ENCODE measurements at regions not wholly inside any gene's neighbourhood (a gene's known extent, or its start where the extent isn't known, plus 50 kb on each side); places are given as distances from the start of the nearest gene placed in this dataset.

- Histone ChIP-seq H3K4me1 (no peaks in the 10 kb centered on the region), H3K4me3 (ENCODE audit: low read depth, low read length) (no peak overlapping the region), H3K9me3 (no peaks in the 10 kb centered on the region), H3K27me3 (no peaks in the 10 kb centered on the region), H3K36me3 (no peaks in the 10 kb centered on the region)
- TF ChIP-seq, protein P1, sequence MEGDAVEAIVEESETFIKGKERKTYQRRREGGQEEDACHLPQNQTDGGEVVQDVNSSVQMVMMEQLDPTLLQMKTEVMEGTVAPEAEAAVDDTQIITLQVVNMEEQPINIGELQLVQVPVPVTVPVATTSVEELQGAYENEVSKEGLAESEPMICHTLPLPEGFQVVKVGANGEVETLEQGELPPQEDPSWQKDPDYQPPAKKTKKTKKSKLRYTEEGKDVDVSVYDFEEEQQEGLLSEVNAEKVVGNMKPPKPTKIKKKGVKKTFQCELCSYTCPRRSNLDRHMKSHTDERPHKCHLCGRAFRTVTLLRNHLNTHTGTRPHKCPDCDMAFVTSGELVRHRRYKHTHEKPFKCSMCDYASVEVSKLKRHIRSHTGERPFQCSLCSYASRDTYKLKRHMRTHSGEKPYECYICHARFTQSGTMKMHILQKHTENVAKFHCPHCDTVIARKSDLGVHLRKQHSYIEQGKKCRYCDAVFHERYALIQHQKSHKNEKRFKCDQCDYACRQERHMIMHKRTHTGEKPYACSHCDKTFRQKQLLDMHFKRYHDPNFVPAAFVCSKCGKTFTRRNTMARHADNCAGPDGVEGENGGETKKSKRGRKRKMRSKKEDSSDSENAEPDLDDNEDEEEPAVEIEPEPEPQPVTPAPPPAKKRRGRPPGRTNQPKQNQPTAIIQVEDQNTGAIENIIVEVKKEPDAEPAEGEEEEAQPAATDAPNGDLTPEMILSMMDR (IDR thresholded peaks at IDR 0.05; ENCODE audit: low read depth, low read length): no peak
- DNase-seq: no peak
Observed at GRCh38 chr14:40413136-40413535, 980.9 kb upstream of the FBXO33 start.

- Histone ChIP-seq H3K4me3 (ENCODE audit: low read depth, low read length) (no peak overlapping the region), H3K36me3 (no peaks in the 10 kb centered on the region), H3K4me1 (no peaks in the 10 kb centered on the region), H3K9me3 (no peaks in the 10 kb centered on the region; the same call in 1 of the 2 replicates), H3K27me3 (no peaks in the 10 kb centered on the region)
- no peak for DNase-seq
- TF ChIP-seq, protein P1 (IDR thresholded peaks at IDR 0.05; ENCODE audit: low read depth, low read length): no peak
Observed at GRCh38 chr14:40410708-40411107, 978.5 kb upstream of the FBXO33 start.

DNA sequence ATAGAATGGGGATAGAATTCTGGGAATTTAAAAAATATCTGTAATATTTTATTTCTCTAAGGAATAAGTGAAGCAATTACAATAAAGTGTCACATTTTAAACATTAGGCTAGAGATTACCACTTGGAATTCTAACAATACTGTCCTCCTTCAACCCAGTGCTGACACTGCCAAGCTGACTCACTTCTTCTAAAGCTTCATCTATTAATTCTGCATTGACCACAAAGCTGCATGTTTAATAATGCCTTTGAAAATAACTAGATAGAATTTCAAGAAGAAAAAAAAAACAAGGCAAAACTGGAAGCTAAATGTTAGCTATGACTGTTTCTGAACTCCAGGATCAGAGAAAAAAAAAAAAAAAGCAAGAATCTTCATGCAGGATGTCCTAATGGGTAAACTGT is 970.7 kb upstream of the FBXO33 start:
- H3K9me3 ChIP-seq: no peaks in the 10 kb centered on the region; the same call in 1 of the 2 replicates
- H3K36me3 ChIP-seq: no peaks in the 10 kb centered on the region
- TF ChIP-seq, protein P1 (IDR thresholded peaks at IDR 0.05; ENCODE audit: low read depth, low read length): no peak
- H3K4me1 ChIP-seq: no peaks in the 10 kb centered on the region
- no peak overlapping the region for H3K4me3 ChIP-seq (ENCODE audit: low read depth, low read length)
- H3K27me3 ChIP-seq: no peaks in the 10 kb centered on the region
- DNase-seq: no peak

- no peaks in the 10 kb centered on the region for H3K36me3 ChIP-seq
- H3K9me3 ChIP-seq: no peaks in the 10 kb centered on the region
- TF ChIP-seq, protein P1 (IDR thresholded peaks at IDR 0.05; ENCODE audit: low read depth, low read length): no peak
- no peak overlapping the region for H3K4me3 ChIP-seq (ENCODE audit: low read depth, low read length)
- H3K4me1 ChIP-seq: no peaks in the 10 kb centered on the region
- no peak for DNase-seq
- no peaks in the 10 kb centered on the region for H3K27me3 ChIP-seq
Observed at GRCh38 chr14:40398981-40399380, 966.7 kb upstream of the FBXO33 start.

GRCh38 chr14:40394634-40395340 is 962.6 kb upstream of the FBXO33 start:
- no peak for DNase-seq
- no peaks in the 10 kb centered on the region for H3K4me1 ChIP-seq
- TF ChIP-seq, protein P1 (IDR thresholded peaks at IDR 0.05; ENCODE audit: low read depth, low read length): no peak
- H3K36me3 ChIP-seq: no peaks in the 10 kb centered on the region
- H3K4me3 ChIP-seq (ENCODE audit: low read depth, low read length): no peak overlapping the region
- H3K9me3 ChIP-seq: no peaks in the 10 kb centered on the region
- no peaks in the 10 kb centered on the region for H3K27me3 ChIP-seq

DNA sequence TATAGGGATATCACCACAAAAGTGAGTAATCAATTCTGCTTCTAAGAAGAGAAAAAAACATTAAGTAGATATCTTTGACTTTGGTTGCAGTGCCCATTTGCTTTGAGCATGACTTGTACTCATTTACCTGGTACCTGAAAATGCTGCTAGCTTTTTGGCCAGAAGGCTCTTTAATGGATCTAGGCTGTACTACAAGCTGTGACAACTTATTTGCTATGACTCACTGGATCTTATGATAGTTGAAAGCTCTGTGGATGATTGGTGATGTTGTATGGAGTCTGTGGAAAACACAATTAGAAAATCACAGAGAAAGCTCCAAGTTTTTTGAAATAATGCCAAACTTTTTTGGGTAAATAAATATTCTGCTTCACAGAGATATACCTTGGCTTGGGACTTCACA is 960.9 kb upstream of the FBXO33 start:
- no peak for DNase-seq
- Histone ChIP-seq H3K27me3 (no peaks in the 10 kb centered on the region), H3K9me3 (no peaks in the 10 kb centered on the region), H3K4me3 (ENCODE audit: low read depth, low read length) (no peak overlapping the region), H3K4me1 (no peaks in the 10 kb centered on the region), H3K36me3 (no peaks in the 10 kb centered on the region)
- TF ChIP-seq, protein P1 (IDR thresholded peaks at IDR 0.05; ENCODE audit: low read depth, low read length): no peak

Data from BE2C (cell line).